Activated CD8-positive, alpha-beta T cell treated with anti-CD3 and anti-CD28 coated beads, Interleukin-2, amount 10 ng/mL, durations not matched to agents 7 days and 5 days (primary cell): ENCODE measurements at regions not wholly inside any gene's neighbourhood (a gene's known extent, or its start where the extent isn't known, plus 50 kb on each side); places are given as distances from the start of the nearest gene placed in this dataset.

Experiments used
- ATAC-seq: fragments of 150-1000 bp; cut with Tn5 transposase; one replicate; pipeline ENCODE4 v1.10.0; 2021; ENCODE audit warnings: moderate library complexity
- CTCF ChIA-PET: fragments of 350-600 bp; sonication (Branson Sonifier 250); formaldehyde crosslinking; loops from one replicate; lab custom pipeline; 2021; ENCODE audit warnings: antibody characterized with exemption; lab: Charles Lee
- POLR2A ChIA-PET: fragments of 350-600 bp; sonication (Branson Sonifier 250); formaldehyde crosslinking; loops from one replicate; lab custom pipeline; 2021; ENCODE audit warnings: antibody characterized with exemption; lab: Charles Lee
- DNase-seq: peaks from one replicate; pipeline ENCODE4 v3.0.0-alpha.2; 2020
- H3K27ac Mint-ChIP-seq: one replicate; pipeline ENCODE4 v1.8.0; 2021; ENCODE audit warnings: mild to moderate bottlenecking, mixed read lengths
- H3K27me3 Mint-ChIP-seq: one replicate; pipeline ENCODE4 v1.8.0; 2021; ENCODE audit warnings: low read depth, mixed read lengths
- H3K36me3 Mint-ChIP-seq: one replicate; pipeline ENCODE4 v1.8.0; 2021; ENCODE audit warnings: low read depth, mixed read lengths
- H3K4me1 Mint-ChIP-seq: one replicate; pipeline ENCODE4 v1.8.0; 2021; ENCODE audit warnings: low read depth, mixed read lengths
- H3K4me3 Mint-ChIP-seq: one replicate; pipeline ENCODE4 v1.8.0; 2021; ENCODE audit warnings: mild to moderate bottlenecking, mixed read lengths
- H3K9me3 Mint-ChIP-seq: one replicate; pipeline ENCODE4 v1.8.0; 2022; ENCODE audit warnings: mixed read lengths; ENCODE audit not compliant: insufficient read depth

DNA sequence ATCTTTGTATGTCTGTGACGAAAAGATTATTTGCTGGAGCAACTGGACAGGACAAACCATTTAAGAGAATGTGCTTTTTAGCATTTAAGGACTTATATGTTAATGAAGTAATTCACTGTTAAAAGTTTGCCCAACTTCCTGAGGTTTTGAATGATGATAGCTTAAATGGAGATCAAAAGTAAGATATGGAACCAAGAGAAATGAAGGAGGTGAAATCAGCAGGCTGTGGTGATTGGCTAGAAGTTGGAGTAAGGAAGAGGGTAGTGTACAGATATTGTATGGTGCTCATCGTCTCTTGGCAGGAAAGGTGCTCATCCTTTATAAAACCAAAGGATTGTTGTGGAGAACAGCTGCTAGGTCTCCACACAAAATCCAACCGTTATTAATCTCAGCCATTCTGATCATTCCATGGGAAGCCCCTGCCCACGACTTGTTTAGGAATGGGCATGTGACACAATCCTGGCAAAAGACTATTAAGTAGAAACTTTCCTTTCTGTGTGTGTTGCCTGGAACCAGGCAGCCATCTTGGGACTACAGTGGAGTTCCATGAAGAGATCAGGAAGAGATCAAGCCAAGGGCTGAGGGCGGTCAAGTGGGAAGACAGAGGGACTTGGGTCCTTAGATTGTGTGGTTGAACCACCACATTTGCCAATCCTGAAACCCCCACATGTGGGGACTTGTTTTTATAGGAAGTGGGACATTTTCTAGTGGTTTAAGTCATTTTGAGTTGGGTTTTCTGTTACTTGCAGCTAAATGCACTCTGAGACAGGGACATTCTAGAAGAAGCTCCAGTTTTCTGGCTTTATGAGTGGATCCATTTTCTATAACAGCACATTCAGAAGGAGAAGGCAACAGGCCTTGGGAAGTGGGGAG, 56.8 kb upstream of the CHST11 start:
- POLR2A ChIA-PET: no interaction called here
- Mint-ChIP-seq H3K4me3 (no peak overlapping the region), H3K36me3 (peaks cover 10% of the 10 kb centered on the region), H3K27ac (no peak overlapping the region), H3K9me3 (peaks cover 3% of the 10 kb centered on the region), H3K27me3 (peaks cover 3% of the 10 kb centered on the region), H3K4me1 (peaks cover 11% of the 10 kb centered on the region)
- DNase-seq (no peak), ATAC-seq (no peak)
- CTCF ChIA-PET: interaction anchor here (1.2 kb wide), 1 partner anchor 652 kb away, joined by 3 read pairs; no protein-coding TSS in a partner anchor

DNA sequence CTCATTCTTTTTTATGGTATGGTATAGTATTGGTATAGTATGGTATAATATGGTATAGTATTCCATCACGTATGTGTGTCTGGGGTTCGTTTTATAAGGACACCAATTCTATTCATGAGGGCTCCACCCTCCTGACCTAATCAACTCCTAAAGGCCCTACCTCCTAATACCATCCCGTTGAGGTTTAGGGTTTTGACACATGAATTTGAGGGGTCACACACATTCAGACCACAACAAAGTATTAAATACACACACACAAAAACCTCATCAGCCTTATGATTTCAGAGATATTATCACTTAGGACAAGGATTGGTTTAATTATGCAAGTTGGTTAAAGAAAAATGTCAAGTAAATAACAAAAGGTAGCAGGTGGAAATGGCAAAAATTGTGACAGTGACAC, 54.1 kb upstream of the CHST11 start:
- Mint-ChIP-seq H3K4me1 (peaks cover 11% of the 10 kb centered on the region), H3K27ac (no peak overlapping the region), H3K36me3 (peaks cover 5% of the 10 kb centered on the region), H3K4me3 (no peak overlapping the region), H3K9me3 (no peaks in the 10 kb centered on the region), H3K27me3 (peaks cover 2% of the 10 kb centered on the region)
- CTCF ChIA-PET: no interaction called here
- ATAC-seq: no peak
- no peak for DNase-seq
- POLR2A ChIA-PET: no interaction called here

DNA sequence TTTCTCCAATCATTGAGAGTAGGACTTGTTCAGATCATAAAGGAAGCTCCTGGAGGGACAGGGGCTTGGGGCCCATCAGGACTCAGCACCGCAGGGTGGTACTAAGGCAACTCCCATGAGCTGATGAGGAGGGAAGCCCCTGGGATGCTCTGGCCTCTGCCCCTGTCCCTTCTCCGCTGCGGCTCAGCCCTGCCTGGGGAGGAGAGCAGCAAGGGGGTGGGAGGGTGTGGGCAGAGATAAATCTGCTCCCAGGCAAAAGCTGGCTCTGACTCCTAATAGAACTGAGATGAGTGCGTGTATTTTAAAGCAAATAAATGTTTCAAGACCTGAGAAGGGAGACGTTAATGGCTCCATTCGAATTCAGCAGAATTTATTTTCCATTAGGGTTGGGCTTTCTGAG, 52.0 kb upstream of the CHST11 start:
- CTCF ChIA-PET: no interaction called here

DNA sequence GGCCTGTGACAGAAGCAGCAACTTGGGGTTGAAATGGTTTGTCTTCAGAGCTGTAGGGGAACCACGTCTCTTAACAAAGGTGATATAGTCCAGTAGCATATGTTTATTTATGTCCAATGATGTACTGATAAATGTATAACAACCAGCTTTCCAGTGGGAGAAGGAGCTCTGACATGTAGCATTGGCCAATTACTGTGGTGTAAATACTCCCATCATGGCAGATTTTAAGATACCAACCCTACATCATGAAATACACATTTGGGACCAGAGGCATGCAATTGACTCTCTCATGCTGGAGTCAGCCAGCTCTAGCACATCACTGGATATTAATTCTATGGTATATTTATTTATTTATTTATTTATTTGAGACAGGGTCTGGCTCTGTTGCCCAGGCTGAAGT, 50.6 kb upstream of the CHST11 start:
- no peak overlapping the region for H3K4me3 Mint-ChIP-seq

More for the DNA sequence above, 52.0 kb upstream of the CHST11 start:
- DNase-seq (no peak), ATAC-seq (no peak)
- H3K9me3 Mint-ChIP-seq: no peaks in the 10 kb centered on the region
- H3K4me3 Mint-ChIP-seq: no peak overlapping the region
- peaks cover 5% of the 10 kb centered on the region for H3K36me3 Mint-ChIP-seq
- POLR2A ChIA-PET: no interaction called here
- no peak overlapping the region for H3K27ac Mint-ChIP-seq
- peaks cover 8% of the 10 kb centered on the region for H3K4me1 Mint-ChIP-seq
- peaks cover 2% of the 10 kb centered on the region for H3K27me3 Mint-ChIP-seq

More for the DNA sequence above, 50.6 kb upstream of the CHST11 start:
- DNase-seq: no peak
- Mint-ChIP-seq H3K9me3 (no peaks in the 10 kb centered on the region), H3K4me1 (no peaks in the 10 kb centered on the region), H3K27ac (no peak overlapping the region), H3K36me3 (peaks cover 2% of the 10 kb centered on the region), H3K27me3 (peaks cover 2% of the 10 kb centered on the region)
- no peak for ATAC-seq
- POLR2A ChIA-PET: no interaction called here
- CTCF ChIA-PET: interaction anchor here (1.0 kb wide), 1 partner anchor 25 kb away, joined by 3 read pairs; no protein-coding TSS in a partner anchor
